M059J (cell line): ENCODE measurements at regions not wholly inside any gene's neighbourhood (a gene's known extent, or its start where the extent isn't known, plus 50 kb on each side); places are given as distances from the start of the nearest gene placed in this dataset.
A peak's percentile ranks its signal among the peaks of the same experiment; 100 is the strongest.

Experiments used
- DNase-seq: peaks from one replicate; pipeline ENCODE4 v3.0.0-alpha.2; 2012; ENCODE audit warnings: low read depth

DNA sequence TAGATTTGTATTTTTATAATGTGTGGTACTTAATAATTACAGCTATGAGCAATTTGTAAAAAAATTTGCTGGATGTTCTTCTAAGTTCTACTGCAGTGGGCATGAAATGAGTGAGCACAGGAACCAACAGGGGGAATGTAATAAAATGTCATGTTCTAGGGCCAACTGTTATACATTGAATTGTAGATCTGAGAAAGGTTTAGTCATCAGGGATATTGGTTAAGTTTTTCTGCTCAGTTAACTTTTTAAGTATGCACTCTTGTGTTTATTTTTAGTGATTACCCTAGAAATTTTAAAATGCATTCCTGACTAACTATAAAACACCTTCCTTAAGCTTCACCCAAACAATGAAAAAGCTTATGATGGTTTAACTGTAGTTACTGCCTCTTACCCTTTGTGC is 101.8 kb downstream of the CAND1 start:
- peak; percentile 33 for DNase-seq

DNA sequence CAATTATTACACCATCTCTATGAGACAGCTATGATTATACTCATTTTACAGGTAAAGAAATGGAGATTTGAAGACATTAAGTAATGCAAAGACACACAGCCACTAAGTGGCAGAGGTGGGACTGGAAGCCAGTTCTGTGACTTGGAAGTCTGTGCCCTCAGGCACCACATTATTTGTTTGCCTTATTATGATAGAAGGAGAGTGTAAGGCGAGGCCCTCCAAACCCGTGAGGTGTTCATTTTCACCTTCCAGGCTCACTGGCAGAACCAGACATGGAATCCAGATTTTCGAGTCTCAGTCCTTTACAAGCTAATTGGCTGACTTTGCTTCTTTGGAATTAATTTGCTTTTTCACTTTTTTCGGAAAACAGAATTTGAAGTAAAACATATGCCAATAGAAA is 107.9 kb downstream of the CAND1 start:
- no peak for DNase-seq

DNA sequence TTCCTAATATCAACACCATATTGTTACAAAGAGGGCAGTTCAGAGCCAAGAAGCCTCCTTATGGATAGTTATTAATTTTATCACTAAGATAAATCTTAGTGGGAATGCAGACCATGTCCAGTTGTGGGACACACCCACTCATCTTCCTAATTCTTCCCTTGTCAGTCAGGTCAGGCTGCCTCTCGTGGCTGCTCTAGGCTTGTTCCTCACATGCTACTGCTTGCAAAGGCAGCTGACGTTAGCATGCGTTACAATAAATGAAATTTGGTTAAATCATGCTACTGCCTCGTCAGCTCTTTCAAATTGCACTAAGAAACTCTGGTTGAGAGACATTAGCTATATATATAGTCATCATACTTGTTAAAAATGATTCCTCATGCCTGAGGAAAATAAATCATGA is 108.4 kb downstream of the CAND1 start:
- DNase-seq = no peak

DNA sequence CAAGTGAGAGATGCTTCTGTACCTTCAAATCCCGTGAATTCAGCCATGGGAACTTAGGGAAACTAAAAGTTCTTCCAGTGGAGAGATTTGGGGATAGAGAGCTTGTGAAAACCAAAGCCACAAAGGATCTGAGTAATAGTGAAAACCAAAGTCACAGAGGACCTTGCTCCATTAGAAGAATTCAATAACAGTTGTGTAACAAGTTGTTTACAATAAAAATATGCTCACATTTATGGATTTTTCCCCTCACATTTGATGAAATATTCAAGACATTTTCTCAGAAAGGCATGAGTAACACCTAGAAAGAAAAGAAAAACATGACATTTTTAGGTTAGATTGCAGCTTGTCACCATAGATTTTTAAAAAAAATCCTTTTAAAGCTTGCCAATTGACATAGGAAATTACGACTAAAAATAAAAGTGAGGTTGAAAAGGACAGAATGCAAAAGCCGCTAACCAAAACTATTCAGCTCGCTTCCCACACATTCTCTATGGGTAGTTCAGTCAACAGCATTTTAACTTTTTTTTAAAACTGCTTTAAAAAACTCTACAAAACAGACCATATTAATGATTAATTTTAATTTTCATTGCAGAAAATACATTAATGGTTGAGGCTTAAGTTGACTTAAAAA is 113.2 kb downstream of the CAND1 start:
- DNase-seq = peak; percentile 33

DNA sequence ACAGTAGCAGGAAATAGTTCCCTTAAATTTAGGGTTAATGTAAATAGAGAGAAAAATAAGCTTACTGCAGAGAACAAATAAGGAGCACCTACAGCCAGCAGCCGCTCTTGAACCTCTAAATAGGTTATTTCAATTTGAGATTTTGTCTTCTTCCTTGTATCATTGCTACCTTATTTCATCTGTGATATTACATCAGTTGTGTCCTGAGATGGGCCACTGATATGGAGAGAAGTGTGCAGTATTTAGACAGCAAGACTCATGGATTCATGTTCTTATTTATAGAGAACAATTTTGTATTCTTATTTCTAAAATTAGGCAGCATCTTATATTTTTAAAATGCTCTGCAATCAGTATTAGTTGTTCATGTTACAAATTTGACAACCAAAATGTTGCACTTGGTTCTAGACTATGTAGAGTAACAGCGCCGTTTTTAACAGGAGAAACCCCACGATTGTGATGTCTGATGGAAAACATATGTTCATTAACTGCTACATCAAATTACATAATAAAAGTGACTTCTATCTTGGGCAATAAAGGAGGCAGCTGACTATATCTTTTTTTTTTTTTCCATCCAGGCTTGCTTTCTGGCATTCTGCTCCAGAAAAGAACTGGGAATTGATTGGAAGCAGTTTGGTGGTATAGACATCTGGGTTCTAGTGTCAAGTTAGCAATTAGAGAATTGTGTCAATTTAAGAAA is 117.9 kb downstream of the CAND1 start:
- DNase-seq = no peak

DNA sequence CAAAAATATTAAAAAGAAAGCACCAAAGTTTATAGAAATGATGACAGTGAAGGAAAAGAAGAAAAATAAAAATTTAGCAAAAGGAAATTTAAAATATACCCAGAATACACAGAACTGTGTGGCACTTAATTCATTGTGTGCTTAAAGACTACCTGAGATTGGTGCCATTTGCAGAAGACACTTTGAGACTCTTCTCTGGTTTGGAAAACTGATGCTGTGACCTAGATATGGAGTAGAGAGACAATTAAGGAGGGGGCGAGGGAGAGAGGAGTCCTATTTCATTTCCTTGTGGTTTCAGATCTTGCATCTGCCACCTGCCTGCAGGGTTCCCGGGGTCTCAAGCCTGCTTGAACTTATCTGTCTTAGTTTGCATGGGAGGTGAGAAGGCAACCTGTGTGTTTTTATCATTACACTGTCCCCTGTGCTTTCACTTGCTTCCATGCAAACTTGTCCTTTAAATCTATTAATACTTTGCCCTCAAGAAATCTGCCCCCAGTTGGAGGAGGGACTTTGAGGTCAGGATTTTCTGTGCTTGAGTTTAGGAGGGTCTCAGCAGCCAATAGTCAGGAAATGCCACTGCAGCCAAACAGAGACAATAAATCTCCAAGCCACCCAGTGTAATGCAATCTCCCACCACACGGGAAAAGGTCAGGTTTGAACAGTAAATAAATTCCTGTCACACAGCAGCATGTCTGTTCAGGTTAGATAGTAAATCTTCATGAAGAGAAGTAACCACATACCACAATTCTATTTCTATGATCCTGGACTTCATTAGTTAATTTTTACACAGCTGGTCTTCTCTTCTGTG is 119.4 kb downstream of the CAND1 start:
- no peak for DNase-seq

DNA sequence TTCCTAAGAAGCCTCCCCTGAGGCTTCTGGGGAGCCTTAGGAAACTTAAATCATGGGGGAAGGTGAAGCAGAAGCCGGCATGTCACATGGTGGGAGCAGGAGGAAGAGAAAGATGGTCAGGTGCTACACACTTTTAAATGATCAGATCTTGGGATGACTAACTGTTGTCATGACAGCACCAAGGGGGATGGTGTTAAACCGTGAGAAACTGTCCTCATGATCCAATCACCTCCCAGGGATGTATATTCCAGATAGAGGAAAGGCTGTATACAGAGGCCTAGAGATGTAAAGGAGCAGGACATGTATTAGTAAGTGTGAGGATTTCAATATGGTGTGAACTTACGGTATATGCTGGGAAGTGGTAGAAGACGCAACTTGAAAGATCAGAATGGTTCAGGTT is 121.1 kb downstream of the CAND1 start:
- DNase-seq = no peak

DNA sequence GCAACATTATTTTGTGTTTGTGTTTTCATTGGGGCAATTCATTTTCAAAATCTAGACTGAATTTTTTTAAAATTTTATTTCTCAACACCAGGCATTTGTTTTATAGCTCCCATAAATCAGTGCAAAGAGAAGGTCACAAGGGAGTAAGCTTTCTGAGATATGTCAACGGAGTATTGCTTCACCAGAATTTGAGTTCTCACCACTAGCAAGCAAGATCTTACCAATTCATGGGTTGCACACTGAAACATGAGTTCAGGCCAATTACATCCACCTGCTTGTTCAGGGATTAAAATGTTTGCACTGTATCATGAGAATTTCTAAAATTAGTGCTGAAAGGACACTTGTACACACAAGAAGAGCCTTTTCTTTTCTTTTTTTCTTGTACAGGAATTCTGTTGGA is 121.9 kb downstream of the CAND1 start:
- no peak for DNase-seq

DNA sequence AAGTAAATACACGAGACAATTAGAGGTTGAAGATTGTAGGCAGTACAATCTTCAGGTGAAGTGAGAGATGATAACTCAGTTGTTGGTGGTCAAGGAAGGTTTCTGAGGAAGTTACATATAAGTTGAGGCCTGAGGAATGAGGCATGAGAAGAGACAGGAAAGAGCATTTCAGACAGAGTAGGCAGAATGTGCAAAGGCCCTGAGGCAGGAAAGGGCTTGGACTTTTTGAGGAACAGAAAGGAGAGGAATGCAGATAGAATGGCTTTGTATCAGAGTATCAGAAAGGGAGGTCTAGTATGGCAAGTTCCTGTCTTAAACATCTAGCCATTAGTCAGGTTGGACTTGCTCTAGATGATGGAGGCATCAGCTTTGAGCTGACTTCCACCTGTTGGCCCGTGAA is 122.5 kb downstream of the CAND1 start:
- DNase-seq = no peak

DNA sequence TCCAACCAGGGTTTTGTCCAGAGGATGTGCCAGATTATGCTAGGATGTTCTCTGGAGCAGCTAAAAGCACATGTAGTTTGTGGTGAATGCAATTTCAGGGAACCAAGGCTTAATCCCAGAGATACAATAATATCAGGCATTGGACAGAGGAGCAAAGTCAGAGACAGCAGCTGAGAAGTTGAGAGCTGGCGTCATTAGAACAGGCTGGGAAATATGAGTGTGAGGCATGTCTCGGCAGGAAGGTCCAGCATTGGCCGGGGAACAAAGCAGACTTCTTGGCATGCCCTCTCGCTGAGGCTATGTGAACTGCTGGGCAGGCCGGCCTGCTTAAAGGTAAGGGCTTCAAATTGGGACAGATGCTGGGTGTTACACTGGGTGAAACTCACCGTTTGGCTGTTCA is 125.4 kb downstream of the CAND1 start:
- DNase-seq = peak; percentile 26

DNA sequence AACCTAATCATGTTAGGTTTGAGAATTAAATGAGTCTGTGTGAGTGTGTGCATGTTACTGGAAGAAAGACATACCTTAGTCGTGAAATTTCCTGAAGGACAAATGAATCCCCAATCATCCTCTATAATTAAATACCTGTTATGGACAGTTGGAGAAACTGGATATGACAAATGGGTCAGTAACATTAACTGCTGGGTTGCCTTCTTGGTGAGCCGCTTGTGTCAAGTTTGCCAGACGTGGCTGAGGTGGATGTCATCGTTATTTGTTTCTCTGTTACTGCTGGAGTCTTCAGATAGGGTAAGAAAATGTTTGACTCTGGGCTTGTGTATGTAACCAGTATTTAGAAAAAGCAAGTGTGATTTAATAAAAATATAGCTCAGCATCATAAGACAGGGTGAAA is 131.6 kb downstream of the CAND1 start:
- no peak for DNase-seq

DNA sequence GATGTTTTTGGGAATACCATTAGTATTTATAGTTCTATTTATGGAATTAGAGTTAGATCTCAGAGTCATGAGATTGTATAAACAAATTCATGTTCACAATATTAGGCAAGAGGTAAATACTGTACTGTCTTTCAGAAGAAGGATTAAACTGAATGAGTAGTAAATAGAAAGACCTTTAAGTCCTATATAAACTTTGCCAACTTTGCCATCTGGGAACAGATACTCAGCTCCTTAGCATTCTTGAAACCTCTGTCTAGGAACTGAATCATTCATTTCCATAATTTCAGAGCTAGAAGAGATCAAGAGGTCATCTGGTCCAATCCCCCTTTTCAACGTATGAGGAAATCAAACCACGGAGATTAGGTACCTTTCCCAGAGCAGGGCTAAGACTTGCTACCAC is 141.1 kb downstream of the CAND1 start:
- no peak for DNase-seq

DNA sequence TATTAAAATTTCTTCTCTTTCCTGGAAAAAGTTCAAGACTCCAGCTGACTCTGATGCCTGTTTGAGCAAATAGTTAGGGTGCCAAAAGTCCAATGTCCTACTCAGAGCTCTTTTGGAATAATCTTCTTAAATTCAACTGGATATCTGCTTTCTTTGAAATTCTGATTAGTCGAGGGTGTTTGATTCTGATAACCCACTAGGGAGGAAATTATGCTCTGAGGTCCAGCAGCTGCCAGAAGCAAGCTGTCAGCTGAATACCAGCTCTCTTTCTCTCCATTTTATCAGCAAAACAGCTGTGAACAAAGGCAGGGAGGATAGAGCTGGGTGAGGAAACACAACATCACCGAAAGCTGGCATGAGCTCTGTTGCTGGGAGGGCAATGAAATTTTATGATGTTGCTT is 141.5 kb downstream of the CAND1 start:
- no peak for DNase-seq

DNA sequence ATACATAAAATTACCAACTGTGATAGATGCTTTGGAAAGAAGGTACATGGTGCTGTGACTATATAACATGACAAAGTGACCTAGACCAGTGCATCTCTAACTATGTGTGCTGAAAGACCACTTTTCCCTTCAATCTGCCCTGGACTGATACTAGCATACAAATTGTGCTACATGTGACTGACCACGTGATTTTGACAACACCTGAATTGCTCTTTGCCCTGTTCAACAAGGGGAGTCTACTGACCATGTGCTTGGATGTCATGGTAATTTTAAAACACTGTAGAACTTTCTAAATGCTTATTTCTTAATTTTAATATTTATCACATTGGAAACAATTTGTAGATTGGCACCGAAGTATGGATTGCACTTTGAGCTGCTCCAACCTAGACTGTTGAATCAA is 142.4 kb downstream of the CAND1 start:
- DNase-seq = no peak

DNA sequence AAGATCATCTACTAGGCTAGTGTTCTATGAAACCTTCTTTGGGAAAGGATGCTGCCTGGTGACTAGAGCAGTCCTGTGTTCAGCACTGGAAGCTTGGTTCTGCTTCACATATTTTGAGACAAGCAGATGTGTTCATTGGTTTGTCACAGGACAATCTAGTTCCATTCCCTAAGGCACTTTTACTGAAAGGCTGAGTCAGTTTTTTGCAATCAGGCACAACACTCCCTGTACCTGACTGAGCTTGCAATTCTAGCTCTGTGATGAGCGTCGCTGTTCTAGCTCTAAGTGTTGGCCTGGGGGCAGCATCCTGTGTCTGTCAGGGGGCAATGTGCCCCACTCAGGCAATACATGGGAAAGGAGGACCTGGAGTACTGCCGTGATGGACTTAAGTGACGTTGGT is 144.4 kb downstream of the CAND1 start:
- peak; percentile 52 for DNase-seq

DNA sequence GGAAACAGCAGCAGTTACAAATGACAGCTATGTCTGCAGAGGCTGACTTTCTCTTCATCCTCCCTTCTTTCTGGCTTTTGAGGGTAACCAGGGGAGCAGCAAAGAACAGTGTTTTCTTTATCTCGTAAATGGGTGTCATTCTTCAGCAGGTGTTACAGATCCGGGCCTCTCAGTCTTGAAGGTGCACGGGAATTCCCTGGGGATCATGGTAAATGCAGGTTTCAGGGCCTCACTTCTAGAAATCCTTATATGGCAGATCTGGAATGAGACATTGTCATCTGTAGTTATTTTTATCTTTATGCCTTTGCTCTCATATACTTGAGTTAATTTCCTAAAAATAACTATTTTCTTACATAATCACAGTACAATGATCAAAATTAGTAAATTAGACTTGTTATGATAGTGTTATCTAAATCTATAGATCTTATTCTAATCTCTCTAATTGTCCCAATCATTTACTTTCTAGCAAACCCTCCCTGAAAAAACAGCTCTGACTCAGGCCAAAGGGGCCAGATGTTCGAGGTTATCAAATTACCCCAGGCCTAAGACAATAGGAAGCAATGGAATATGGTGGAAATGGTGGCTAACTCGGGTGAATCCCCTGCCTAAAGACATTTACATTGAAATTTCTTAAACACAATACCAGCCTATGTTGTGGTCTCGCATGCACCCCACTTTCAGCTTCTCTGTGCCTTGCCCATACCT is 145.0 kb downstream of the CAND1 start:
- DNase-seq = no peak

DNA sequence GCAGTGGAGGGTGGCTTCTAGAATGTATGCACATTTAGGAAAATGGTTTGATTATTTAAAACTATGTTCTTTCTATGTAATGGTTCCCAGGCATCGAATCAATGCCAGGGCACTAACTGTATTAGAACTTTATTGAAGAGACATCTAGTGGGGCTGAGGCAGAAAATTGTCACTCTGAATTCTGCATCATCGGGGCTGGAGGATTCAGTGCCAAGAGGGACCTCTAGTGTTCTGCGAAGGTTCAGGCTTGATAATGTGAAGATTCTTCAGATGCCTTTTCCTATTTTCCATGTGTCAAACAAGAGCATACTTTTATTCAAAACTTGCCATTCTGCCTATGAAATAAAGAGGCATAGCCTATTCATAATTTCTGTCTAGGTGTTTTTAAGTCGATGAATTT is 146.3 kb downstream of the CAND1 start:
- peak; percentile 58 for DNase-seq

DNA sequence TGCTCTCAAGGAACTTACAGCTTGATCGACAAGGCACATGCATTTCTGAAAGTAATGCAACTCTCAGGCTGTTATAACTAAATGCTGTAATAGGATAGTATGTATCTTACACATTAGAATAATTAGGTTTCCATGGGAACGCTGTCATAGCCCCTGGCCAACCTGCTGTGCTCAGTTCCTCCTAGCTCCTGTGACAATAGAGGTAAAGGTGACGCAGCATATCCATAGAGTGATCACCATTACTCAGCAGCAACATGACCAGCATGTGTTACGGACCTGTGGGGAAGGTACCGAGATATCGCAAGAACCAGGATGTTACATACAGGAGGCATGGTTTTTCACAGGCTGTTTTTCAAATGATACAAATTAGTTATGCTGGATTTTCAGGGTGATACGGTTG is 150.7 kb downstream of the CAND1 start:
- DNase-seq = no peak

DNA sequence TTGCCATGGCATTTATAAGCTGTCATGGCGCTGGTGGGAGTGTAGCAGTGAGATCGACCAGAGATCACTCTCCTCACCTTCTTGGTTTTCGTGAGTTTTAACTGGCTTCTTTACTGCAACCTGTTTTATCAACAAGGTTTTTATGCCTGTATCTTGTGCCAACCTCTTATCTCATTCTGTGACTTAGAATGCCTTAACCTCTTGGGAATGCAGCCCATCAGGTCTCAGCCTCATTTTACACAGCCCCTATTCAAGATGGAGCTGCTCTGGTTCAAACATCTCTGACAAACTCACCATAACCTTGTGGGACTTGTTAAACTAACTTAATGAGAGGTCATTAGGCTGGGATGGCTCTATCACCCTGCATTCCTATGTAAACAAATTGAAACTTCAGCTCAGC is 151.3 kb downstream of the CAND1 start:
- DNase-seq = no peak

DNA sequence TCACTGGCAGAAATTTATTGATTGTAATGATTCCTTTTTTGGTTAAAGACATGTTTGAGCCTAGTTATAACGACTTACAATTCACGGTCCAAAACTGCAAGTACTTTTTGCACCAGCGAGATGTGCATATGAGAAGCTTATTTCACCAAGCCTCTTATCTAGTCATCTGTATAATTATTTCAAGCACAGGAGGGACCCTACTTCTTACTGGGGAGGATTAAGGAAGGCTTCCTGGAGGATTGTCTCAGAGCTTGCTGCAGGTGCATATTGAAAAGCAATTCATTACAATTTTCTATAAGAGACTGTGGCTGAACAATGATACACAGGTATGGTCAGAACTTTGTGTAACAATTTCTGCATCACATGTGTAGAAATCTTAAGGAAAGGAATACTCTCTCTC is 152.9 kb downstream of the CAND1 start:
- DNase-seq = no peak

DNA sequence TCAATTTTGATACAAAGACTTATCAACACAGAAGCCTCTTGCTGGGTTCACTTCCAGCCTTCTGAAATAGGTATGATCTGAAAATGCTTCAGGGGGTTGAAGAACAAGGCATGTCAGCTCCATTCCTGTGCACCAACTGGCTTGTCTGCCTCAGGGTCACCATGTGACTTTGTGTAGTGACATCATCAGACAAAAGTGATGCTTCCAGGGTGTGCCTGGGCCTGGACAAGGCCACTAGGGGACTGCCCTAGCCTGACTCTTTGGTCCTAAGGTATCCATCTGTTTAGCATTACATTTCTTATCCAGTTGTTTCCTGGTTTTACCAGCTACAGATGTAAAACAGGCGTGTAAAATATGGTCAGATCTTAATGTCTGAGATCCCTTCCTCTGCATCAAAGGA is 155.6 kb downstream of the CAND1 start:
- DNase-seq = peak; percentile 32

DNA sequence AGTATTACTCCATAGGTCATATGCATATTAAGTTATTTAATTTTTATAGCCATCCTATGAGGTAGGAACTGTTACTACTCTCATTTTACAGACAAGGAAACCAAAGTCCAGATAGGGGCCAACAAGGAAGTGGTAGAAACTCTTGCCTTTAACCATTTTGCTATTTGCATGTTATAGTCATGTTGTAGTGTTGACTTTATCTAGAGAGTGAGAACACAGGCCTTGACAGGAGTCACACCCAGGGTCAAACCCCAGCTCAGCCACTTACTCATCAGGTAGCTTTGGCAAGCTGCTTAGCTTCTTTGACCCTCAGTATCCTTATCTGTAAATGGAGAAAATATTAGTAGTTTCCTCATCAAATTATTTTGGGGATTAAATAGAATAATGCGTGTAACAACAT is 156.2 kb downstream of the CAND1 start:
- peak; percentile 46 for DNase-seq

DNA sequence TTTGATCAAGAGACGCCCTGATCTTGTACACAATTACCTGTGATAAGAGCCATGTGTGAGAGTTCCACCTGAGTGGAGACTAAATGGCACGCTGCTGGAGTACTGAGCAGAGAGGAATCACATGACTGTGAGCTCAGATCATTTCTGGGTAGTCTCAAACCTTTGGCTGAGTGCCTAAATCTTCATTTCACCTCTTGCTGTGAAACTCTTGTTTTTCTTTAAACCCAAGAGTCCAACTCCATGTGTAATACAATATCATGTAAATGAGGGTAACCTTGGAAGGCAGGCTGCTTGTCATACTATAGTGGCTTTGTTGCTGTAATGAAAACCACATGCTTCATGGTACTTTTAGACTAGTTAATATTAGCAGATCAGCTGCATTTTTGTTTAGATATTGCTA is 156.9 kb downstream of the CAND1 start:
- DNase-seq = peak; percentile 88
